A549 (cell line): ENCODE measurements at regions not wholly inside any gene's neighbourhood (a gene's known extent, or its start where the extent isn't known, plus 50 kb on each side); places are given as distances from the start of the nearest gene placed in this dataset.

Source experiments
- CBX8 ChIP-seq: fragments of 200-600 bp; sonication (generic); IDR thresholded peaks from 2 replicates; pipeline ENCODE4 v1.6.1; 2016
- CEBPB ChIP-seq, 2 experiments: fragments of >200 bp in 1 of 2; sonication (Bioruptor Twin) in 1 of 2; formaldehyde crosslinking in 1 of 2; IDR thresholded peaks; 2 replicates each; pipeline ENCODE4 v1.6.1; 2012 to 2016
- EP300 ChIP-seq, 2 experiments: fragments of >200 bp; sonication (Bioruptor Twin); formaldehyde crosslinking; IDR thresholded peaks; 2 replicates in 1 of 2; 3 replicates in 1 of 2; pipeline ENCODE4 v1.6.1; 2016 to 2017
- JUN ChIP-seq, 2 experiments: fragments of >200 bp; sonication (Bioruptor Twin); formaldehyde crosslinking; IDR thresholded peaks; 2 replicates in 1 of 2; 3 replicates in 1 of 2; pipeline ENCODE4 v1.6.1; 2016 to 2017
- KDM1A ChIP-seq: fragments of 200-600 bp; sonication (generic); IDR thresholded peaks from 2 replicates; pipeline ENCODE4 v1.6.1; 2016; ENCODE audit warnings: low read depth, mild to moderate bottlenecking
- MAFK ChIP-seq: fragments of 450-650 bp; IDR thresholded peaks from 2 replicates; pipeline ENCODE4 v1.6.1; 2014; ENCODE audit not compliant: partially characterized antibody
- MAX ChIP-seq: IDR thresholded peaks from 2 replicates; pipeline ENCODE4 v1.6.1; 2012
- NR3C1 ChIP-seq: fragments of >200 bp; sonication (Bioruptor Twin); formaldehyde crosslinking; IDR thresholded peaks from 3 replicates; pipeline ENCODE4 v1.6.1; 2017
- RAD21 ChIP-seq, 2 experiments: fragments of >200 bp in 1 of 2; sonication (Bioruptor Twin) in 1 of 2; formaldehyde crosslinking in 1 of 2; IDR thresholded peaks in 1 of 2; conservative IDR thresholded peaks in 1 of 2; 2 replicates in 1 of 2; 3 replicates in 1 of 2; pipeline ENCODE4 v1.6.1; 2012 to 2018; ENCODE audit warnings: inconsistent platforms in 1 of 2
- REST ChIP-seq: fragments of 200-600 bp; sonication (generic); IDR thresholded peaks from 2 replicates; pipeline ENCODE4 v1.6.1; 2016; ENCODE audit warnings: antibody characterized with exemption, mild to moderate bottlenecking, moderate library complexity
- RFX5 ChIP-seq: fragments of 450-650 bp; IDR thresholded peaks from 2 replicates; pipeline ENCODE4 v1.7.1; 2014; ENCODE audit warnings: antibody characterized with exemption, mild to moderate bottlenecking, moderate library complexity
- SMC3 ChIP-seq: fragments of >200 bp; sonication (Bioruptor Twin); formaldehyde crosslinking; IDR thresholded peaks from 3 replicates; pipeline ENCODE4 v1.6.1; 2018; ENCODE audit warnings: inconsistent platforms
- USF2 ChIP-seq: fragments of 450-650 bp; IDR thresholded peaks from 2 replicates; pipeline ENCODE4 v1.6.1; 2014; ENCODE audit warnings: antibody characterized with exemption
- TF ChIP-seq, protein P1 (sequence below): fragments of >200 bp; sonication (Bioruptor Twin); formaldehyde crosslinking; IDR thresholded peaks from 3 replicates; pipeline ENCODE4 v1.5.1; 2016

GRCh38 chr3:181561139-181562031 is 150.3 kb upstream of the SOX2 start:
- TF ChIP-seq MAFK (no peak), RAD21 (conservative IDR thresholded peaks at IDR 0.05 in 1 of 2, IDR thresholded peaks at IDR 0.05 in 1 of 2) (no peak), NR3C1 (no peak), KDM1A (no peak), MAX (no peak), CBX8 (no peak), CEBPB (IDR thresholded peaks at IDR 0.05) (no peak), JUN (IDR thresholded peaks at IDR 0.05) (no peak), REST (no peak), EP300 (IDR thresholded peaks at IDR 0.05) (no peak), SMC3 (no peak), USF2 (no peak), RFX5 (no peak)
- TF ChIP-seq, protein P1, sequence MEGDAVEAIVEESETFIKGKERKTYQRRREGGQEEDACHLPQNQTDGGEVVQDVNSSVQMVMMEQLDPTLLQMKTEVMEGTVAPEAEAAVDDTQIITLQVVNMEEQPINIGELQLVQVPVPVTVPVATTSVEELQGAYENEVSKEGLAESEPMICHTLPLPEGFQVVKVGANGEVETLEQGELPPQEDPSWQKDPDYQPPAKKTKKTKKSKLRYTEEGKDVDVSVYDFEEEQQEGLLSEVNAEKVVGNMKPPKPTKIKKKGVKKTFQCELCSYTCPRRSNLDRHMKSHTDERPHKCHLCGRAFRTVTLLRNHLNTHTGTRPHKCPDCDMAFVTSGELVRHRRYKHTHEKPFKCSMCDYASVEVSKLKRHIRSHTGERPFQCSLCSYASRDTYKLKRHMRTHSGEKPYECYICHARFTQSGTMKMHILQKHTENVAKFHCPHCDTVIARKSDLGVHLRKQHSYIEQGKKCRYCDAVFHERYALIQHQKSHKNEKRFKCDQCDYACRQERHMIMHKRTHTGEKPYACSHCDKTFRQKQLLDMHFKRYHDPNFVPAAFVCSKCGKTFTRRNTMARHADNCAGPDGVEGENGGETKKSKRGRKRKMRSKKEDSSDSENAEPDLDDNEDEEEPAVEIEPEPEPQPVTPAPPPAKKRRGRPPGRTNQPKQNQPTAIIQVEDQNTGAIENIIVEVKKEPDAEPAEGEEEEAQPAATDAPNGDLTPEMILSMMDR, result no peak
